Transverse colon (tissue), 4 donors: ENCODE measurements at regions not wholly inside any gene's neighbourhood (a gene's known extent, or its start where the extent isn't known, plus 50 kb on each side); places are given as distances from the start of the nearest gene placed in this dataset.
"Not testable (repeated sequence)": the region's sequence is repeated elsewhere in the genome, so short reads cannot be mapped to it uniquely, and the experiment has no call there.

ENCODE experiments used
- DNase-seq: peaks from one replicate; pipeline ENCODE4 v3.0.0-alpha.2; 2019
- H3K27ac ChIP-seq, 4 donors: fragments of 200-600 bp; sonication (generic); 2 replicates each; pipeline ENCODE4 v1.5.1; 2016 to 2018; ENCODE audit warnings: inconsistent platforms in 4 of 4
- H3K27me3 ChIP-seq: fragments of 200-600 bp; sonication (generic); 2 replicates; pipeline ENCODE4 v1.5.1; 2017; ENCODE audit warnings: inconsistent platforms
- H3K36me3 ChIP-seq, 4 donors: fragments of 200-600 bp; sonication (generic); 2 replicates each; pipeline ENCODE4 v1.5.1; 2017 to 2019; ENCODE audit warnings: inconsistent platforms in 4 of 4
- H3K4me1 ChIP-seq, 4 donors: fragments of 200-600 bp; sonication (generic); 2 replicates each; pipeline ENCODE4 v1.5.1; 2017 to 2020; ENCODE audit warnings: inconsistent platforms in 4 of 4
- H3K4me3 ChIP-seq, 4 donors: fragments of 200-600 bp; sonication (generic); 1 replicate in 1 of 4; 2 replicates in 3 of 4; pipeline versions ENCODE4 v1.5.1 to v1.6.1; 2017 to 2019; ENCODE audit warnings: inconsistent platforms in 4 of 4
- H3K9me3 ChIP-seq, 2 donors: fragments of 200-600 bp; sonication (generic); 2 replicates each; pipeline ENCODE4 v1.5.1; 2017 to 2019; ENCODE audit warnings: inconsistent platforms in 2 of 2
- EP300 ChIP-seq: sonication (generic); formaldehyde crosslinking; IDR thresholded peaks from one replicate; pipeline ENCODE4 v1.6.1; 2017; ENCODE audit warnings: antibody characterized with exemption, low read depth
- POLR2A ChIP-seq: fragments of 450-650 bp; IDR thresholded peaks from one replicate; pipeline ENCODE4 v1.6.1; 2016; ENCODE audit warnings: antibody characterized with exemption, mild to moderate bottlenecking, moderate library complexity
- POLR2AphosphoS5 ChIP-seq, 3 donors: sonication (generic); formaldehyde crosslinking; IDR thresholded peaks; one replicate each; pipeline ENCODE4 v1.6.1; 2016; ENCODE audit warnings: antibody characterized with exemption in 3 of 3
- WGBS, 2 donors: methylation state at CpG; one replicate each; pipeline ENCODE4 v1.1.5; 2018; ENCODE audit warnings: low coverage in 1 of 2; 5-methylcytosine and 5-hydroxymethylcytosine counted together
- in situ Hi-C, 4 donors: fragments of 200-750 bp; cut with MboI; loops; one replicate each; pipeline versions ENCODE4 v1.15.0 to v1.15.1; 2017; ENCODE audit warnings: low sequenced_read_pairs in 3 of 4, low pct_ligation_motif_present in 1 of 4, low pct_unique_long_range_greater_than_20kb in 1 of 4
- intact Hi-C: fragments of 100-400 bp; cut with DNase I; formaldehyde crosslinking; loops from one replicate; pipeline ENCODE4 v1.15.1; 2023; ENCODE audit warnings: low total_unique reads
- TF ChIP-seq, protein P1 (sequence below), 5 experiments: fragments of 200-600 bp in 3 of 5; fragments of 450-650 bp in 2 of 5; sonication (generic) in 3 of 5; IDR thresholded peaks; 1 replicate in 2 of 5; 2 replicates in 3 of 5; pipeline ENCODE4 v1.5.1; 2016 to 2017; ENCODE audit warnings: antibody characterized with exemption in 5 of 5, inconsistent platforms in 3 of 5, mild to moderate bottlenecking in 2 of 5, moderate library complexity in 1 of 5

- Histone ChIP-seq H3K4me1 (no peaks in the 10 kb centered on the region), H3K4me3 (no peak overlapping the region), H3K27me3 (no peaks in the 10 kb centered on the region), H3K9me3 (no peaks in the 10 kb centered on the region), H3K36me3 (no peaks in the 10 kb centered on the region), H3K27ac (no peak overlapping the region)
- intact Hi-C loops (loop anchor here (5.0 kb wide), 1 partner anchor 628 kb away; no protein-coding TSS in a partner anchor), in situ Hi-C loops (loop anchor here (10.0 to 25.0 kb wide), 7 partner anchors 575 to 748 kb away; partner anchors contain the start of gene ARL4A (in 2 of the 4))
- no peak for DNase-seq
- TF ChIP-seq, protein P1, sequence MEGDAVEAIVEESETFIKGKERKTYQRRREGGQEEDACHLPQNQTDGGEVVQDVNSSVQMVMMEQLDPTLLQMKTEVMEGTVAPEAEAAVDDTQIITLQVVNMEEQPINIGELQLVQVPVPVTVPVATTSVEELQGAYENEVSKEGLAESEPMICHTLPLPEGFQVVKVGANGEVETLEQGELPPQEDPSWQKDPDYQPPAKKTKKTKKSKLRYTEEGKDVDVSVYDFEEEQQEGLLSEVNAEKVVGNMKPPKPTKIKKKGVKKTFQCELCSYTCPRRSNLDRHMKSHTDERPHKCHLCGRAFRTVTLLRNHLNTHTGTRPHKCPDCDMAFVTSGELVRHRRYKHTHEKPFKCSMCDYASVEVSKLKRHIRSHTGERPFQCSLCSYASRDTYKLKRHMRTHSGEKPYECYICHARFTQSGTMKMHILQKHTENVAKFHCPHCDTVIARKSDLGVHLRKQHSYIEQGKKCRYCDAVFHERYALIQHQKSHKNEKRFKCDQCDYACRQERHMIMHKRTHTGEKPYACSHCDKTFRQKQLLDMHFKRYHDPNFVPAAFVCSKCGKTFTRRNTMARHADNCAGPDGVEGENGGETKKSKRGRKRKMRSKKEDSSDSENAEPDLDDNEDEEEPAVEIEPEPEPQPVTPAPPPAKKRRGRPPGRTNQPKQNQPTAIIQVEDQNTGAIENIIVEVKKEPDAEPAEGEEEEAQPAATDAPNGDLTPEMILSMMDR (IDR thresholded peaks at IDR 0.05), result no peak
- TF ChIP-seq POLR2AphosphoS5 (IDR thresholded peaks at IDR 0.05), result no peak
- no peak for TF ChIP-seq POLR2A
- no peak for TF ChIP-seq EP300
Observed at GRCh38 chr7:13259930-13260329, 572.5 kb downstream of the ARL4A start.

DNA sequence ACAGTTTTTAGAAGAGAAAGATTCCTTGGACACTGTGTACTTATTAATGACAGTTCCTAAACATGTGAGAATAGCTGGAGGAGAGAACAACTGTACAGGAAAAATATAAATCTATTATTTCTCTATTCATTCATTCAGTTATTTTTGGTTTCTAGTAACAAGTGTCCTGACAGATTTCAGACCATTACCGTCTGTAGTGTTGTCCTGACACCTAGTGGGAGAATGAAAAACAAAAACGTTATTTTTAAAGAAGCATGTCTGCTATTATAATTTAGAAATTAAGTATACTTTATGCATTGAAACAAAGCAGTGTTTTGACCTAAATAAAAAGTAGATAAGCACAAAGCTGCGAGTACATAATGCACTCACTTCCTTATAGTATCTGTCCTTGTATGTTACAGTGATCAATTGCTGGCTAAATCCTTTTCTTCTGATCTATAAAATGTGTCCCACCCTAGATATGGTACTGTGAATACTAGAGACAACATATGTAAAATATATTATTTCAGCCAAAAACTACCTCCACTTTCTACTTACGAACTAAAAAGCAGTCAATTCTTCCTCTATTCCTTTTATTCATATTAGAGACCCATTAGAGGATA is 575.6 kb downstream of the ARL4A start:
- Histone ChIP-seq H3K27ac (no peak overlapping the region), H3K4me1 (no peaks in the 10 kb centered on the region), H3K27me3 (no peaks in the 10 kb centered on the region), H3K36me3 (no peaks in the 10 kb centered on the region), H3K9me3 (no peaks in the 10 kb centered on the region), H3K4me3 (no peak overlapping the region)
- intact Hi-C loops (no loop called here), in situ Hi-C loops (loop anchor here (10.0 to 25.0 kb wide), 7 partner anchors 578 to 751 kb away; partner anchors contain the start of gene ARL4A (in 2 of the 4))
- DNase-seq, result no peak
- WGBS, 2 donors, result 8 to 11% methylated on average over 4 of the region's 4 CpGs
- TF ChIP-seq, protein P1 (IDR thresholded peaks at IDR 0.05), result peak; percentile 50 to 62 (median 58)
- no peak for TF ChIP-seq POLR2AphosphoS5 (IDR thresholded peaks at IDR 0.05)

DNA sequence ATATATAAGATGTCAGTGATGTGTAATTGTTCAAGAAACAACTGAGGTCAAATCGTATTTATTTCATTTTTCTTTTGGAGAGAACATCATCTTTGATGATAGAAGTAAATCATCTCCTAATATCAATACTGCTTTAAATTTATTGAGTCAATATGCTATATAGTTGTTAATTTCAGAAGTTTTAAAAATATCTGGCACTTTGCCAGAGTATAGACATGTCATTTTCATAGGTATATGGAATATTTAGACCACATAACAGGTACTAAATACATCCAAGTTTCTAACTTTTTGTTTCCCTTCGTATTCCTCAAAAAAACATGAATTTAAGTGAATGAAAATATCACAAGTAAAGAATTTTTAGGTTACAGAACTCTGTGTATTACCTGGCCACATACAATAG is 577.8 kb downstream of the ARL4A start:
- TF ChIP-seq, protein P1 (IDR thresholded peaks at IDR 0.05), result no peak
- TF ChIP-seq POLR2A, result no peak
- TF ChIP-seq POLR2AphosphoS5 (IDR thresholded peaks at IDR 0.05), result no peak
- TF ChIP-seq EP300, result no peak
- Histone ChIP-seq H3K4me3 (no peak overlapping the region), H3K9me3 (no peaks in the 10 kb centered on the region), H3K27me3 (no peaks in the 10 kb centered on the region), H3K36me3 (no peaks in the 10 kb centered on the region), H3K27ac (no peak overlapping the region), H3K4me1 (no peaks in the 10 kb centered on the region)
- WGBS, 2 donors, result 69 to 76% methylated on average over 2 of the region's 2 CpGs
- intact Hi-C loops, result no loop called here
- DNase-seq, result no peak
- in situ Hi-C loops, result loop anchor here (10.0 to 25.0 kb wide), 7 partner anchors 580 to 753 kb away; partner anchors contain the start of gene ARL4A (in 2 of the 4)

DNA sequence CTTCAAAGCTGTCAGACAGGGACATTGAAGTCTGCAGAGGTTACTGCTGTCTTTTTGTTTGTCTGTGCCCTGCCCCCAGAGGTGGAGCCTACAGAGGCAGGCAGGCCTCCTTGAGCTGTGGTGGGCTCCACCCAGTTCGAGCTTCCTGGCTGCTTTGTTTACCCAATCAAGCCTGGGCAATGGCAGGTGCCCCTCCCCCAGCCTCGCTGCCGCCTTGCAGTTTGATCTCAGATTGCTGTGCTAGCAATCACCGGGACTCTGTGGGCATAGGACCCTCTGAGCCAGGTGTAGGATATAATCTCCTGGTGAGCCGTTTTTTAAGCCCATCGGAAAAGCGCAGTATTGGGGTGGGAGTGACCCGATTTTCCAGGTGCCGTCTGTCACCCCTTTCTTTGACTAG is 586.8 kb downstream of the ARL4A start:
- H3K36me3 ChIP-seq, H3K27ac ChIP-seq, H3K9me3 ChIP-seq, H3K4me3 ChIP-seq, intact Hi-C loops, H3K27me3 ChIP-seq, H3K4me1 ChIP-seq, DNase-seq: not testable (repeated sequence)
- in situ Hi-C loops, result loop anchor here in 3 of 4 donors (10.0 to 25.0 kb wide), 4 partner anchors 637 to 1181 kb away; a partner anchor contains a TSS
- 83 to 100% methylated on average over 1 to 9 of the region's 9 CpGs for whole genome bisulfite sequencing, 2 donors

- H3K4me1 ChIP-seq, result no peaks in the 10 kb centered on the region
- H3K9me3 ChIP-seq, result no peaks in the 10 kb centered on the region
- H3K36me3 ChIP-seq, result no peaks in the 10 kb centered on the region
- H3K27me3 ChIP-seq, result no peaks in the 10 kb centered on the region
- no peak overlapping the region for H3K4me3 ChIP-seq
- in situ Hi-C loops, result loop anchor here (10.0 to 25.0 kb wide), 3 partner anchors 1178 to 1410 kb away; no protein-coding TSS in a partner anchor
- TF ChIP-seq, protein P1 (IDR thresholded peaks at IDR 0.05), result peak in 1 of 5 experiments; percentile 20
- no peak for TF ChIP-seq POLR2AphosphoS5 (IDR thresholded peaks at IDR 0.05)
- H3K27ac ChIP-seq, result no peak overlapping the region
- no peak for DNase-seq
- intact Hi-C loops, result no loop called here
Observed at GRCh38 chr7:13276977-13277376, 589.5 kb downstream of the ARL4A start.
